ENCODE measurements at regions not wholly inside any gene's neighbourhood (a gene's known extent, or its start where the extent isn't known, plus 50 kb on each side); places are given as distances from the start of the nearest gene placed in this dataset.

- FAIRE-seq (no peak), DNase-seq (ENCODE audit: insufficient read length, low spot score) (no peak)
- no peak for TF ChIP-seq CTCF (IDR thresholded peaks at IDR 0.05; ENCODE audit: insufficient read depth, missing control alignments)
Observed at GRCh38 chr5:10085185-10085584, 164.5 kb downstream of the ATPSCKMT start.

GRCh38 chr5:10081584-10081983, 168.1 kb downstream of the ATPSCKMT start:
- FAIRE-seq = no peak
- DNase-seq (ENCODE audit: insufficient read length, low spot score) = no peak
- no peak for TF ChIP-seq CTCF (IDR thresholded peaks at IDR 0.05; ENCODE audit: insufficient read depth, missing control alignments)

- FAIRE-seq (no peak), DNase-seq (ENCODE audit: insufficient read length, low spot score) (no peak)
- TF ChIP-seq CTCF (IDR thresholded peaks at IDR 0.05; ENCODE audit: insufficient read depth, missing control alignments) = no peak
Observed at GRCh38 chr5:10077791-10078545, 171.7 kb downstream of the ATPSCKMT start.

- TF ChIP-seq CTCF (IDR thresholded peaks at IDR 0.05; ENCODE audit: insufficient read depth, missing control alignments) = no peak
- DNase-seq (ENCODE audit: insufficient read length, low spot score) (no peak), FAIRE-seq (no peak)
Observed at GRCh38 chr5:10073441-10074104, 176.1 kb downstream of the ATPSCKMT start.

GRCh38 chr5:10069637-10070313, 179.9 kb downstream of the ATPSCKMT start:
- TF ChIP-seq CTCF (IDR thresholded peaks at IDR 0.05; ENCODE audit: insufficient read depth, missing control alignments) = no peak
- DNase-seq (ENCODE audit: insufficient read length, low spot score) (no peak), FAIRE-seq (peak; percentile 44)

- no peak for TF ChIP-seq CTCF (IDR thresholded peaks at IDR 0.05; ENCODE audit: insufficient read depth, missing control alignments)
- FAIRE-seq = no peak
- DNase-seq (ENCODE audit: insufficient read length, low spot score) = no peak
Observed at GRCh38 chr5:10065428-10066000, 184.2 kb downstream of the ATPSCKMT start.
